Inflammatory macrophage treated with lipopolysaccharide for 1 hour (primary cell): ENCODE measurements at regions not wholly inside any gene's neighbourhood (a gene's known extent, or its start where the extent isn't known, plus 50 kb on each side); places are given as distances from the start of the nearest gene placed in this dataset.
"Not testable (repeated sequence)": the region's sequence is repeated elsewhere in the genome, so short reads cannot be mapped to it uniquely, and the experiment has no call there.

Experiments
- DNase-seq, 2 donors: peaks; one replicate each; pipeline ENCODE4 v3.0.0-alpha.2; 2020 to 2022

- no peak for DNase-seq
These were observed 247.5 kb upstream of the TUT7 start for GRCh38 chr9:86601697-86602096.

DNA sequence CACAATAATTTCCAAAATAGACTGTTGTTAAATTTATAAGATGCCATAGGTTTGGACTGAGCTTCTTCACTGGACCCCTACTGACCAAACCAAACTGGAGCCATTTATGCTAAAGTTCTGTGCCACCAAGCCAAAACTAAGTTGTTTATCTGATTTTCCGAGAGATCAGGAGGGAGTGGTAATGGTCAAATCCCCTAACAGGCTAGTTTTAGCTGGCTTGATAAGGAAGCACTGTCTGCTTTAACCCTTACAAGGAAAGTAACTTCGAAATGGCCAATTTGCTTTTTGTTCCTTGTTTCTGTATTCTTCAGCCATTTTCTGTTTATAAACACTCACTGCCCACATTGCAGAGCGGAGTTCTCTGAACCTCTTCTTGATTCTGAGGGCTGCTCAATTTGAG, 246.8 kb upstream of the TUT7 start:
- DNase-seq: no peak

DNA sequence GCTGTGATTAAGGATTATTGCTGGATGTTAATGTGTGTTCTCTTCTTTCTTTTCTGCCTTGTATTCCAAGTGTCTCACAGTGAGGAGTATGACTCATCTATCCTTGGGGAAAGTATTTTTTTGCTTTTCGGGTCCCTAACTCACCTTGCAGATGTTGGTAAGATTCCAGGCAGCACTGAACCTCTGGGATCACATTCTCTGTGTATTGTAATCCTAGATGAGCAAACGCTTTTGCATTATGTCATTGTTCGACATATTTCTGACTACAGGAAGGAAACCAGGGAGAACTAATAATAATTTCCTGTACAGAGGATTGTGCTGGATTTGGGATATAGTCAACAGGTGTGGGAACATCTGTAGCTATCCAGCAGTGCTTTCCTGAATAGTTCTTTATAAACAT, 246.1 kb upstream of the TUT7 start:
- no peak for DNase-seq

- no peak for DNase-seq
These were observed 245.4 kb upstream of the TUT7 start for GRCh38 chr9:86599561-86599960.

- no peak for DNase-seq
These were observed 244.4 kb upstream of the TUT7 start for GRCh38 chr9:86598411-86599239.

DNA sequence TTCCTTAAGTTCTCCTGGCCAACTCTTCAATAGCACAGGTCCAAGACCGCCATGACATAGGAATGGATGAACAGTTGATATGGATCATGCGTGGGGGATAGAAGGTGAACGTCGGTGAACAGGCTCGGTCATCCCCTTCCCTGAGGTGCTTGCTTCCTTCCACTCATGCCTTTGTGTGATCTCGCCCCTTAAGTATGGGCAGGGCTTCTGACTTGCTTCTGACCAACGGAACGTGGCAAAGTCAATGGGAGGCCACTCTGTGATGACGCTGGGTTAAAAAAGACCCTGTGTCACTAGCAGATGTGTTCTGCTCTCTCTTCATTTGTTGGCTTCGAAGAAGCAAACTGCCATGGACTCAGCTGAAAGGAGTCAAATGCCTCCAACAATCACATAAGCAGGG, 240.5 kb upstream of the TUT7 start:
- no peak for DNase-seq

GRCh38 chr9:86591472-86591871, 237.3 kb upstream of the TUT7 start:
- no peak for DNase-seq

GRCh38 chr9:86589730-86590129, 235.5 kb upstream of the TUT7 start:
- DNase-seq: no peak

DNA sequence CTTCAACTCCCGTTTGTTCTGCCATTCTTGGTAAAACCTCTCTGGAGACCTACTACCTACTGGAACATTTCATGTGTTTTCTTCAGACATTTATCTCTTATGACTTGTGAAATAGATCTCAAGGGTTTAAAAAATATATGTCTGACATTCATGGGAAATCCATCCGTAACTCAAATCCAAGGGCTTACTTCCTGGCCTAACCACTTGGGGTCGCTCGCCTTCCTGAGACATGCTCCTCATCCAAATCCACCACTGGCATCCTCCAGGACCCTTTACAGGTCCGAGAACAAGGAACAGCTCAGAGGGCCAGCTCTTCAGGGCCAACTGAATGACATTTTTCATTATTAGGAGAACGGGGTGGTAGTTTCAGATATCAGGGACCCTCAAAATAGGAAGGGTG, 235.1 kb upstream of the TUT7 start:
- DNase-seq: no peak

GRCh38 chr9:86586144-86586494, 231.9 kb upstream of the TUT7 start:
- DNase-seq: no peak

GRCh38 chr9:86585422-86586143, 231.4 kb upstream of the TUT7 start:
- no peak for DNase-seq

DNA sequence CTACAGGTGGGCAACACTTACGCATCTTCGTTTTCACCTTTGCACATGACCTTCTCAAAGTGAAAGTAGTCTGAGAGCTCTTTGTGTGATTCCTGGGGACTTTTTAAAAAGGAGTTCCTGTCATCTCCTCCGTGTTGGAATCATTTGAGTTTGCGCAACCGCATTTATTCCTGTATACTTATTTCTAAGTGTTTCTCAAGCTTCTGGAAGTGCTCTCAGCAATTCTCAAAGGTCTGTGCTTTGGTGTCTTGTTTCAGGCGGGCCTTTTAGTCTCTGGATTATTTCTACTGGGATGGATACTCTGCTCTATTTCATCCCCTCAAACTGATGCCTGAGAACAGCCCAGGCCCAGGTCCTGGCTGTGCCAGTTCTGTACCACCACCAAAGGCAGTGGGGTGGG, 226.5 kb upstream of the TUT7 start:
- no peak for DNase-seq

DNA sequence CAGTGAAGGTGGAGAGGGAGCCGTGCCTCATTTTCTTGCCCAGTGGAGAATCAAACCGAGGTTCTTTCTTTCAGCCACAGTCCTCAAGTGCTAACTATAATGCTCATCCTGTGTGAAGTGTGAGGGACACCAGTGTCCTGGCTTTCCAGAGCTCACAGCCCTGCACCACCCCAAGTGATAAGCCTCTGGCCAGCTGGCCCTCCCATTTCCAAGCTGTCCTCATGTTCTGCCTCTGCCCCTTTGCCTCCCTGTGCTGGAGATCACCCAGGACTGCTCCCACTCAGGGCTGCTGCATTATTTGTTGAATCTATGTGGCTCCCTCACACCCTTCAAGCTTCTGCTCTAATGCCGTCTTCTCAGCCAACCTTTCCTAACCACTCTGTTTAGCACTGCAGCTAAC, 224.5 kb upstream of the TUT7 start:
- no peak for DNase-seq

DNA sequence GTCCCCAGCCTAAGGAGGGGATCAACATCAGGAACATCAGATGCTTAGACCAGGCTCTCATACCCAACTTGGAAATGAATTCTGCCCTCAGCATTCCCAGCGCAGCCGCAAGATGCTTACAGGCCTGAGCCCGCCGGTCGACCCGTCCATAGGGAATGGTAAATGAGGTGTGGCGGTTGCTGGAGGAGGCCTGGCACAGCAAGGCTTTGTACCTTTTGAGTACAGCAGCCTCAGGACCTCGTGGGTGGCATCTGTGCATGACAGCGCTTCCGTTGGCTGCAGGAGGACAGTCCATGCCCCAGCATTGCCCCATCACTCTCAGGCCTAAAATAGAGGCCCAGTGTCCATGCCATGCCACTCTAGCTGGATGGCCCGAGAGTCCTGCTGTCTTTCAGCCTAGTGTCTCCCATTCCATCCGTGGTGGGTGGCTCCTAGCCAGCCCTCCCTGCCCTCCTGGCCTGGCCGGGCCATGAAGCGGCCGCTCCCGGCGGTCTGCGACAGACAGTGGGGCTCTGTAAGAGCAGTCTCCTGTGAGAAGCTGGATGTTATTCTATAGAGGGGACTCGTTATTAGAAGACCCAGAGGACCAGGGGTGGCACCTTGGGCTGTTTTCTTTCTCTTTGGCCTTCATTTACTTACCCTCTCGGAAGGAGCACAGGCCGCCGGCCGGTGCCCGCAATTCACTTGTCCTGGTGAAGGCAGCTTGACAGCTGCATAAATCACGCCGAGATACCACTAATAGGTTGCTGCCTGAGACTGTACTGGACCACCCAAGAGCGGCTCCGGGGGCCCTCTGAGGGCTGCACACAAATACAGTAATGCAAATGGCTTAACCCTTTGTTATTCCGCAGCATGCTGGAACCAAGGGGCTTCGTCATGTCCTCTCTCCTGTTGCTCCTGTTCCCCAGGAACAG, 223.5 kb upstream of the TUT7 start:
- DNase-seq: no peak

- DNase-seq: no peak
These were observed 221.8 kb upstream of the TUT7 start for GRCh38 chr9:86575825-86576525.

DNA sequence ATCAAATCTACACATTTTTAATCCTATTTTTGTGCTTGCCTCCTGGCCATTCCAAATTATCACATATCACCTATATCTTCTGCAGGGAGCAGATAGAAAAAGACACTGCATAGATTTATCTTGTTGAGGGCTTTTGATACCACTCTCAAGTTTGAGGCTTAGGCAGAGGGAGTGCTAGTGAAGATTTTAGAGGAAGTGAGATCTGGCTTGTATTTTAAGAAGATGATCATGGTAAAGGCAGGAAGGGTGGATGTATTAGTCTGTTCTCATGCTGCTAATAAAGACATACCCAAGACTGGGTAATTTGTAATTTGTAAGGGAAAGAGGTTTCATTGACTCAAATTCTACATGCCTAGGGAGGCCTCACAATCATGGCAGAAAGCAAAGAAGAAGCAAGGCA, 220.9 kb upstream of the TUT7 start:
- DNase-seq: no peak

GRCh38 chr9:86573886-86574285, 219.7 kb upstream of the TUT7 start:
- no peak for DNase-seq

GRCh38 chr9:86572904-86573303, 218.7 kb upstream of the TUT7 start:
- no peak for DNase-seq

GRCh38 chr9:86565603-86566002, 211.4 kb upstream of the TUT7 start:
- DNase-seq: not testable (repeated sequence)

GRCh38 chr9:86563936-86564335, 209.7 kb upstream of the TUT7 start:
- DNase-seq: no peak

GRCh38 chr9:86563350-86563749, 209.1 kb upstream of the TUT7 start:
- DNase-seq: no peak

- no peak for DNase-seq
These were observed 208.5 kb upstream of the TUT7 start for GRCh38 chr9:86562691-86563090.

DNA sequence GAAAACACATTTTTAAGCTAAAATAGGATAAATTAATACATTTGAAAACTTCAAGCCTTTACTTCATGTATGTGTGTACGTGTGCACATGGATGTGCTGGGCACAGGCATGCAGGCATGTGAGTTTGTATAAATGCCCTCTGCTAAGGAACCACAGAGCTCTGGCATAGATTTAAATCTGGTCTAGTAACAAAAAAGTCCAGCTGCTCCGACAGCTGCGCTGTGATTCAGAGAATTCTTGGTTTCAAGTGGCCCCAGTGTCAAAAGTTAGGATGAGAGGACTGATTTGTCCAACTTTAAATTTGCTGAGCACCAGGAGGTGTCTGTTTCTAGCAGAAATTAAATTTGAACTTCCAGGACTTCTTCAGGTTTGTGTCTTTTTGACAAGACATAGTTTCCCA, 203.7 kb upstream of the TUT7 start:
- no peak for DNase-seq
